ENCODE measurements at regions not wholly inside any gene's neighbourhood (a gene's known extent, or its start where the extent isn't known, plus 50 kb on each side); places are given as distances from the start of the nearest gene placed in this dataset.

DNA sequence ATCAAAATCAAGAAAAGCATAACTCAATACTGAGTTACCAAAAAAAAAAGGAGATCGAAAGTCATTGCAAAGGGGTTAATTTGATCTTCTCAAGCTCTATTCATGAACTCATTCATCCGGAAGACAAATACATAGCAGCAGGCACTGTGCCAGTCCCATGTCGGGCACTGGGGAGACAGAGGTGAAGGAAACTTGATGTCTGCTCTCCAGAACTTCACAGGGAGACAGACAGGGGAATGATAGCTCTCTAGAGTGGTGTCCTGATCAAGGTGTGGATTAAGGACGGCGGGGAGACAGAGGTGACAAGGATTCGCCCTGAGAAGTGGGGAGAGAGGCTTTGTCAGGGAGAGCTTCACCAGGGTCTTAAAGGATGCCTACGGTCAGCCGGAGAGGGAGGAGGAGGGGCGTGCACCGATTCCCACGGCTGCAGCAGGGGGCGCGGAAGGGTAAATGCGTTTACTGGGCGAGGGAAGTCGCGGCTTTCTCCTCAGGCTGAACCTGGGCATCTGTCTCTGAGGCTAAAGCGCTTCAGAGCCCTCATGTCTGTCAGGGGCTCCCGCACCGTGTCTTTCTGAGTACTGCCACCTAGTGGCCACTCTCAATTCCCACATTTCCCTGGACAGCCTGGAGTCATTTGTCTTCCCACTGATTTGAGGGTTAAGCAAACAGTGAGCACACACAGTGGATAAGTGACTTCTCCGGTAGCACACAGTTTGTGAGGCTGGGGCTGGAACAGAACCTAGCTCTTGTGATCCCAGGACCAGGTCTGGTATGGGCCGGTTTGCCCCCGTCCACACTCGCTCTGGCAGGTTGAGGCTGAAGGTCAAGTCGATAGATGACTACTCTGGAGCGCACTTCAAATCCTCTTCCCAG lies 152.8 kb downstream of the TENT5C start (continued):
- TF ChIP-seq BACH1 (IDR thresholded peaks at IDR 0.05; ENCODE audit: low read length): peak; percentile 67; the same call in 1 of the 2 replicates
- peak; percentile 75 to 95; a peak in 3 of 4 replicates for TF ChIP-seq HDAC2 (IDR thresholded peaks at IDR 0.05; ENCODE audit: borderline replicate concordance in 1 of 2, low read depth in 2 of 2, low read length in 2 of 2)
- TF ChIP-seq SIX5 (IDR thresholded peaks at IDR 0.05; ENCODE audit: low read depth, low read length): no peak
- 0 out of 2 replicates have a peak, but pooled peaks have one; percentile 17 for TF ChIP-seq TEAD4 (IDR thresholded peaks at IDR 0.05; ENCODE audit: low read depth, low read length)
- no peak for TF ChIP-seq SP1 (IDR thresholded peaks at IDR 0.05; ENCODE audit: low read depth, low read length)
- TF ChIP-seq CHD2 (IDR thresholded peaks at IDR 0.05; ENCODE audit: low read length): 0 out of 2 replicates have a peak, but pooled peaks have one; percentile 35
- peak; percentile 51 for TF ChIP-seq KDM4A (IDR thresholded peaks at IDR 0.05; ENCODE audit: low read depth, low read length, severe bottlenecking)
- no peak for TF ChIP-seq SRF (IDR thresholded peaks at IDR 0.05; ENCODE audit: low read depth, low read length)
- TF ChIP-seq BCL11A (IDR thresholded peaks at IDR 0.05; ENCODE audit: low read depth in 2 of 2, low read length in 2 of 2): no peak
- TF ChIP-seq TBP (IDR thresholded peaks at IDR 0.05; ENCODE audit: low read depth, low read length): 0 out of 2 replicates have a peak, but pooled peaks have one; percentile 14
- TF ChIP-seq ASH2L (IDR thresholded peaks at IDR 0.05; ENCODE audit: low read length): peak; percentile 18
- TF ChIP-seq RBBP5 (IDR thresholded peaks at IDR 0.05; ENCODE audit: borderline replicate concordance, low read depth, low read length): no peak
- TF ChIP-seq, protein P1, sequence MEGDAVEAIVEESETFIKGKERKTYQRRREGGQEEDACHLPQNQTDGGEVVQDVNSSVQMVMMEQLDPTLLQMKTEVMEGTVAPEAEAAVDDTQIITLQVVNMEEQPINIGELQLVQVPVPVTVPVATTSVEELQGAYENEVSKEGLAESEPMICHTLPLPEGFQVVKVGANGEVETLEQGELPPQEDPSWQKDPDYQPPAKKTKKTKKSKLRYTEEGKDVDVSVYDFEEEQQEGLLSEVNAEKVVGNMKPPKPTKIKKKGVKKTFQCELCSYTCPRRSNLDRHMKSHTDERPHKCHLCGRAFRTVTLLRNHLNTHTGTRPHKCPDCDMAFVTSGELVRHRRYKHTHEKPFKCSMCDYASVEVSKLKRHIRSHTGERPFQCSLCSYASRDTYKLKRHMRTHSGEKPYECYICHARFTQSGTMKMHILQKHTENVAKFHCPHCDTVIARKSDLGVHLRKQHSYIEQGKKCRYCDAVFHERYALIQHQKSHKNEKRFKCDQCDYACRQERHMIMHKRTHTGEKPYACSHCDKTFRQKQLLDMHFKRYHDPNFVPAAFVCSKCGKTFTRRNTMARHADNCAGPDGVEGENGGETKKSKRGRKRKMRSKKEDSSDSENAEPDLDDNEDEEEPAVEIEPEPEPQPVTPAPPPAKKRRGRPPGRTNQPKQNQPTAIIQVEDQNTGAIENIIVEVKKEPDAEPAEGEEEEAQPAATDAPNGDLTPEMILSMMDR (IDR thresholded peaks at IDR 0.05; ENCODE audit: control extremely low read depth in 1 of 3, insufficient read depth in 1 of 3, low read depth in 1 of 3, low read length in 3 of 3): peak; percentile 46 to 93 (median 84)
- TF ChIP-seq NANOG (IDR thresholded peaks at IDR 0.05; ENCODE audit: insufficient read depth, low read depth, low read length, poor library complexity, severe bottlenecking): no peak

Measured in H1 (cell line).